DMS53 treated with DMSO at 0.1 percent for 48 hours (cell line): ENCODE measurements at regions not wholly inside any gene's neighbourhood (a gene's known extent, or its start where the extent isn't known, plus 50 kb on each side); places are given as distances from the start of the nearest gene placed in this dataset.
"Not testable (repeated sequence)": the region's sequence is repeated elsewhere in the genome, so short reads cannot be mapped to it uniquely, and the experiment has no call there.

Experiments
- DNase-seq: peaks from one replicate; lab custom pipeline; 2025; ENCODE audit not compliant: unreplicated experiment; lab: John Stamatoyannopoulos, UW

DNA sequence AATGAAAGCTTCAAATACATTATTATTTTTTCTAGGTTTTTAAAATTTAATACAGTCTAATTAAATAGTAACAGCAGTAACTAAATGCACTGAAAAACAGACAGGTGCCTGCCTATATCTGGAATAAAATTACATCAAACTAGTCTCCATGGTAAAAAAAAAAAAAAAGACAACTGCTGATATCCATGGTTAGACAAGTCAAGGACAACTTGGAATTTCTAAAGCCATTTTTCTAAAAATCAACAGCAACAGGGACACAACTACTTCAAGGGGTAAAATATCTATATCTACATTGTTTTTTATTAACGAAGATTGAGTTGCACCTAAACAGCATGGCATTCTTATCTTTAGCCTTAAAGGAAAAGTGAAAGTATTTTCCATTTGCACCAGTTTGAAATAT, 74.7 kb upstream of the VPREB1 start:
- DNase-seq: no peak

DNA sequence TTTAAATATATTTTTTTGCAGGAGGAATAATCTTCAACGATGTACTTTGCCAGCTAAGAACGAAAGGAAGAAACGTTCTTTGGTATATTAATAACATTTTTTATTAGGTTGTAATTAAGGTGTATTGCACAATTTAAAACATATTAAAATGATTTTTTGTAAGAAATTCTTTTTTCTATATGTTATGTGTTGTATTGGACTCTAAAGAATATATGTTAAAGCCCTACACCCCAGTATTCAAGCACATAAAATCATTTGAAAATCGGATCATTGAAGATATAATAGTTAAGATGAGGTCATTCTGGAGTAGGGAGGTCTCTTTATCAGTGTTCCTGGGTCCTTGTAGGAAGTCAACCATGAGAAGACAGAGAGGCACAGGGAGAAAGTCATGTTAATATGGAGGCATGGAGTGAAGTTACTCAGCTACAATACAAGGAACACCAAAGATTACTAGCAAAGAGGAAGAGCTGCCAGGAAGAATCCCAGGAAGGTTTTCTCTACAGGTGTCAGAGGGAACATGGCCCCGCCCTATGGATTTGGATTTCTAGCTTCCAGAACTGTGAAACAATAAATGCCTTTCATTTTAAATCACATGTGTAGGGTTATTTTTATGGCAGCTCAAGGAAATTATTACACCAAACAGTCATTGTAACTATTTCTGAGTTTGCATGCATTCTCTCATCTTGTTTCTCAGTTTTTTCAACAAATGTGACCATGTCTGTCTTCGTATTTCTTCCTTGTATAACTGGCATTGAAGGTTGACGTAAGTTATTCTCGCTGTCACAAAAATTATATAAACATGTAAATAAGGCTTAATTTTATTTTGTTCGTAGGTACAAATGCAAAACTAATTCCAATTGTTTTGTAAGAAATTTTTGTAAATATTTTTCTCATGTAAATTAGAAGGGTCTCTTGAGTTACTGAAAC, 75.4 kb upstream of the VPREB1 start:
- DNase-seq: no peak

DNA sequence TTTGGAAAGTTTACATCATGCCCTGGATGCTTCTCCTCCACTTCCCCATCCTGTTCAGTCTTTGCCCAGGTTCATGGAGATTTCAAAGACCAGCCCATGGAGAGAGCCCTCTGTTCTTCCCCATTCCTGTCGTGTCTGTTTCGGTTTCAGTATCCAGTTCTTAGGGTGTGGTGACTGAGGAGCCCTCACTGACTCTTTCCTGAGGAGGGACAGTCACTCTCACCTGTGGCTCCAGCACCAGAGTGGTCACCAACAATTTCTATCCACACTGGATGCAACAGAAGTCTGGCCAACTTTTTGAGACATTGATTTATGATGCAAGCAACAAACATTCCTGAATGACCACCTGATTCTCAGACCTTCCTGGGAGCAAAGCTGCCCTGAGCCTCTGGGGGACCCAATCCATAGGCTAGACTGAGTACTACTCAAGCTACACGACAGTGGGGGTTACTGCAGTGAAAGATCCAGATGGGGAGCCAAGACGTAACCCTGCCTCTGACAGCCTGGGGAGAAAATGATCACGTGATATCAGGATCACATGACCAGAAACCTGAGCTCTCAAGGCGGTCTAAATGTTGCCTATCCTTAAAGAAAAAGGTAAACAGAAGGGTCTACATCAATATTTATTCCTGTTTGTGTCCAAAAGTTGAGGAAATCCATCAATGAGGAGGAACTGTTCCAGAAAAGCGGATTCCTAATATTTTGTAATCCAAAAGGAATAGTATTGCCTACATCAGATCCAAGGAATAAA, 76.2 kb upstream of the VPREB1 start:
- peak; percentile 70 for DNase-seq

DNA sequence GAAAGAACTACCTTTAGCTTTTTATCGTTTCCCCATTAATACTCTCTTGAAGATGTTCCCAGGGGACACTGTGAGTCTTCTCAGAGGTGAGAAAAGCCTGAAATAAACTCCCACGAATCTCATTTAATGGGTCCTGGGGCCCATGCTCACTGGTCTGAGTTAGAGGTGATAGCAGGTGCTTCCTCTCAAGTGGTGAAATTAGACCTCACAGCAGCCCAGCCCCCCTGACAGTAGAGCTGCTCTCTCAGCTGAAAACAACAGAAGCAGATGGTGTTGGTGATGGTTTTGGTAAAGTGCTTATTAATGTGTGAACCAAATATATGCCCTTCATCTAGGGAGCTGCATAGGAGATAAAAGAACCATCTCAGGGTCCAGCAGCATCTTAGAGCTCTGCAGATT, 76.8 kb upstream of the VPREB1 start:
- peak; percentile 37 for DNase-seq

DNA sequence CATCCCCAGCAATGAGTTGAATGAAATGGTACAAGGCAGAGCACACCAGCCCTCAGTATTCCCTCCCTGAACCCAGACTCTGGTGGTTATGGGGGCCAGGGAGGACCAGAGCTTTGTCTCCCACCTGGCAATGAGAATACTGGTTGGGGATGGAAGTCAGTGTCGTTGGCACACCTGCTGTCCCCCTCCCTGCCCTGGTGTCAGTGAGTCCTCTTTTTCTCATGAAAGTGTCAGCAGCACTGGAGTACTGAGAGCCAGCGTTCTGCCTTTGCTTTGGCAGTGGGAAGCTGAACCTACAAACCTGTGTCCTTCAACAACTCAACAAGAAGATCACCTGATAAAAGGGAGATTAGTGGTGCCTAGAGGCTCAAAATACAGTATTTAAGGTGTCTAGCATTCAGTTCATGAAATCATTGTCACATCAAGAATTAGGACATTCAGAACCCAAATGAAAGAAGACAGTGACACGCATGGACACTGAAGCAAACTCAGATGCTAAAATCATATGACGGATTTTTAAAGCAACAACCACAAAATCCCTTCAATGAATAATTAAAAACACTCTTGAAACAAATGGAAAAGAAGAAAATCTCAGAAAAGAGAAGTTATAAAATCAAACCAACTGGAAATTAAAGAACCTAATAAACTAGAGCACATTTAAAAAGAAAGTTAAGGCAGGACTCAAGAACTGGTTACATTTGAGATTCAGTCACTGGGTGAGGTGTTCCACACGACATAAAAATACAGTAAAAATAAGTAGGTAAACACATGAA, 77.5 kb upstream of the VPREB1 start:
- no peak for DNase-seq

DNA sequence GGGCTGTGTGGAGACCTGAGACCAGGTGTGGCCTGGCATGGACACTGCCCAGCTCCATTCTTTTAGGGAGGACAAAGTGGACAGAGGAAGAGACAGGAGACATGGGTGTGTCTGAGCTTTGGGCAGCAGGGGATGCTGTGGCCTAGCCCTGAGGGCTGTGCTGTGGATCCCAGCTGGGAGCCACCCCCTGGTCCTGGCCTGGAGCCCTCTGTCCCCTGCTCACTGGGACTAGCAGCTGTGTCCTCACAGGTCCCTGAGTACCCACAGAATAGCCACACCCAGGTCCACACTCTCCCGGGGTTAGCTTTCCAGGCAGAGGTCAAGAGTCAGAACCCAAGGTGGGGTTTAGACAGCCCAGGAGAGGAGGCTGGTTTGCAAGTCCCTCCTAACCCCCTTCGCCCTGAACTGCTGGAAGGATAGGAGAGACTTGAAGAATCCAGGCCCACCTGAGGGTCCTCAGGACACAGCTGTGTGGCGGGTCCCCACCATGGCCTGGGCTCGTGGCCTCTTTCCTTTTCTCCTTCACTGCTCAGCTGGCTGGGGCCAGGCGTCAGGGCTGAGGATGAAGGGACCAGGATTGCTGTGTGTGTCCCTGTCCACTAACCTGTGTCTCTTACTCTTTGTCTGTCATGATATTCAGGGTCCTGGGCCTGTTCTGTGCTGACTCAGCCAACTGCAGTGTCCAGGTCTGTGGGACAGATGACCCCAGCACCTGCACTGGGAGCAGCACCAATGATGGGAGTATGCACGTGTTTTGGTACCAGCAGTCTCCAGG, 78.5 kb upstream of the VPREB1 start:
- no peak for DNase-seq

DNA sequence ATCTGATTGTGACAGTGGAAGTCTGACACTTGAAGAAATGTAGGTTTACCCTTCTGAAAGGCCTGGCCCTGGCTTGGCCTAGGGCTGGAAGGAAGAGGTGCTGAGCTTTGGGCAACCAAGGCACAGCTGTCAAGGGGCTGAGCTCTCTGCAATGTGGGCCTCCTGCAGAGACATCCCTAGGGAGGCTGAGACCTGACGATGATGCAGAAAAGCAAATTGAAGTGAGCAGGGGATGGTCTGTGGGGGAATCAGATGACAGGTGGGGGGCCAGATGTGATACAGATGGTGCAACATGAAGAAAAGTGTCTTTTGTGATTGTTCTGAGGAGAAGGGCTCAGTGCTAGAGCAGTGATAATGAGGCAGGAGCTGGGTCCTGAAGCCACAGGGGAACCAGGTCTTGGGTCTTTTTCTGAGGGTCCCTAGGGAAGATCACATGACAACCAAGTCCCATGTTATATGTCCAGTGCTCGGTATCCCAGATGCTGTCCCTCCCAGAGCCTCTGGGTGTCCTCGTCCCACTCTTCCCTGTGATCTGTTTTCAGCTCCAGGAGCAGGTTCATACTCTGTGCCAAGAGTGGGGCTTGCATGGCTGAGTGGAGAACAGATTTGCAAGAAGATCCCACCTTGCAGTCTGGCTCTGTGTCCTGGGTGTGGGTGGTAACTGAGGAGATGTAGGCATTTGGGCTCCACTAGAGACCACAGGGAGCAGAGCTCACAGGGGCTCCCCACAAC, 79.9 kb upstream of the VPREB1 start:
- peak; percentile 1 for DNase-seq

DNA sequence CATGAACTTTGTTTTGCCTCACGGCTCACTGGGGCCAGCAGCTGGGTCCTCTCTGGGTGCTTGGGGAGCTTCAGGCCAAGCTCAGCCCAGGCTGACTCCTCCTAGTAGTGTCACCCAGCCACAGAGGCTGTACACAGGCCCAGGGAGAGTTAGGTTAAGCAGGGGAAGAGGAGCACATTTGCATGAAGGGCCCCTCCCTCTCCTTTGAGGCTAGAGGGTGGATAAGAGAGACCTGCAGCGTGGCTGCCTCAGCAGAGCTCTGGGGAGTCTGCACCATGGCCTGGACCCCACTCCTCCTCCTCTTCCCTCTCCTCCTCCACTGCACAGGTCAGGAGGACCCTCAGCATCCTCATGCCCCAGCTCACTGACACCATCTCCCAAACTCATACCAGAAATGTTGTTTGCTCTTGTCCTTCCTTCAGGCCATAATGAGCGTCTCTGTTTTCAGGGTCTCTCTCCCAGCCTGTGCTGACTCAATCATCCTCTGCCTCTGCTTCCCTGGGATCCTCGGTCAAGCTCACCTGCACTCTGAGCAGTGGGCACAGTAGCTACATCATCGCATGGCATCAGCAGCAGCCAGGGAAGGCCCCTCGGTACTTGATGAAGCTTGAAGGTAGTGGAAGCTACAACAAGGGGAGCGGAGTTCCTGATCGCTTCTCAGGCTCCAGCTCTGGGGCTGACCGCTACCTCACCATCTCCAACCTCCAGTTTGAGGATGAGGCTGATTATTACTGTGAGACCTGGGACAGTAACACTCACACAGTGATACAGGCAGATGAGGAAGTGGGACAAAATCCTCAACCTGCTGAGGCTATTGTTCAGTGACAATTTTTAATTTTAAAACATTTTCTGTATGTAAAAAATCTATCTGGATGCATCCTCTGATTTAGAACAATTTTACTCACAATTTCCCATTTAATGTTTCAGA, 82.4 kb upstream of the VPREB1 start:
- no peak for DNase-seq

DNA sequence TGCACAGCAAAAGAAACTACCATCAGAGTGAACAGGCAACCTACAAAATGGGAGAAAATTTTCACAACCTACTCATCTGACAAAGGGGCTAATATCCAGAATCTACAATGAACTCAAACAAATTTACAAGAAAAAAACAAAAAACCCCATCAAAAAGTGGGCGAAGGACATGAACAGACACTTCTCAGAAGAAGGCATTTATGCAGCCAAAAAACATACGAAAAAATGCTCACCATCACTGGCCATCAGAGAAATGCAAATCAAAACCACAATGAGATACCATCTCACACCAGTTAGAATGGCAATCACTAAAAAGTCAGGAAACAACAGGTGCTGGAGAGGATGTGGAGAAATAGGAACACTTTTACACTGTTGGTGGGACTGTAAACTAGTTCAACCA, 83.8 kb upstream of the VPREB1 start:
- not testable (repeated sequence) for DNase-seq

DNA sequence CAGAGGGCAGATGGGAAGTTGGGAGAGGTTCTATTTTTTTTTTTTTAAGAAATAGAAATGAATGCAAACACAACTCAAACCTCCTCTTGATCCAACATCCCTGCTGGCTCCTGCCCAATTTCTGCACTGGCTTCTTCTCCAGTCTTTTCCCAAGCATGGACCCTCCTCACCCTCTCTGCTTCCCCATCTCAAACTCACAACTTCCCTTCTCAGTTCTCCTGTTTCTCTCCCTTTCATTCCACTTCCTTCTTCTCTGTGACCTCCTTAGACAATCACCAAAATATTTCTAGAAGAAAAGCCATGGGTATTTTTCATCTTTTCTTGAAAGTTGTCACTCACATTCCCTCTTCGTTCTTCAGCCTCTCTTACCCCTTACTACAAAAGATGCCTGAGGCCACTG, 85.2 kb upstream of the VPREB1 start:
- DNase-seq: no peak

DNA sequence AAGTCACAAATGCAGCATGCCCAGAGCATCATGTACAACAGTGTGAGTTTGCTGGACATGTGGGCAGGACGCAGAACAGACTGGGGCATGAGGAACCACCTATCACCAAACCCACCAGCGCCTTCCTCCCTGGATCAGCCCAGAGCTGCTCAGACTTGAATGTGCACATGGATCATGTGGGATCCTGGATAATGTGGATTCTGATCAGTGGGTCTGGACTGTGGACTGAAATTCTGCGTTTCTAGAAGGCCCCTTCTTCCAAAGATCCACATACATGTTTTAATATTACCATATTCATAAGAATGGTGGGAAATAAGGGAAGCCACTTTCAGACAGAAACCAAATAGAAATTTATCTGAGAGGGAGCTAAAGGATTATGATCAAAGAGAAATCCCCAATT, 85.6 kb upstream of the VPREB1 start:
- DNase-seq: no peak

DNA sequence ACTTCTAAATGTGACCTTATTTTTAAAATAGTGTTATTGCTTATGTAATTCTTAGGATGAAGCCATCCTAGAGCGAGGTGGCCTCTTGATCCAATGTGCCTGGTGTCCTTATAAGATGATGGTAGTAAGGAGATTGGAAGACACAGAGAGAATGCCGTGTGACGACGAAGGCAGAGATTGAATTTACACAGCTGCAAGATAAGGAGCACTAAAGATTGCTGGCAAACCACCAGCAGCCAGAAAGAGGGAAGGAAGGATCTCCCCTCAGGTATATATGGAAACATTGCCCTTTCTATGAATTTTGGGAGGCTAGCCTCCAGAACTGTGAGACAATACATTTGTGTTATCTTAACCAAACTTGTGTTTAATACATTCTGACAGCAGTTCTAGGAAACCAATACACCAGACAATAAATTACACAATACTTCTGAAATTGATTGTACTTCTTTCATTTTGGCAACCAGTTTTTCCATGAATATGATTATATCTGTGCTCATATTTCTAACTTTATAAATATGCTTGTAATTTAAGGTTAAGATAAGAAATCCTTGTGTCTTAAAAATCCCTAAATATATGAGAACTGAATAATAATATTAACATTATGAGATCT, 86.3 kb upstream of the VPREB1 start:
- DNase-seq: no peak

DNA sequence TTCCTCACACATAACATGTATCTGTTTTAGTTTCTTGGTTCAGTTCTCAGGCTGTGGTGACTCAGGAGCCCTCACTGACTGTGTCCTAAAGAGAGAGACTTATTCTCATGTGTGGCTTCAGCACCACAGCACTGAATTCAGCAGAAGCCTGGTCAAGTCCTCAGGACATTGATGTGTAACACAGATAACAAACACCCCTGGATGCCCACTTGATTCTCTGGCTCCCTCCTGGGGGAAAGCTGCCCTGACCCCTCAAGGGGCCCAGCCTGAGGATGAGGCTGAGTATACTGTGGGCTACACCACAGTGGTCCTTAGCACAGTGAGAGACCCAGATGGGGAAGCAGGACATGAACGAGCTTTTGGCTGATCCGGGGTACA, 87.2 kb upstream of the VPREB1 start:
- DNase-seq: no peak

DNA sequence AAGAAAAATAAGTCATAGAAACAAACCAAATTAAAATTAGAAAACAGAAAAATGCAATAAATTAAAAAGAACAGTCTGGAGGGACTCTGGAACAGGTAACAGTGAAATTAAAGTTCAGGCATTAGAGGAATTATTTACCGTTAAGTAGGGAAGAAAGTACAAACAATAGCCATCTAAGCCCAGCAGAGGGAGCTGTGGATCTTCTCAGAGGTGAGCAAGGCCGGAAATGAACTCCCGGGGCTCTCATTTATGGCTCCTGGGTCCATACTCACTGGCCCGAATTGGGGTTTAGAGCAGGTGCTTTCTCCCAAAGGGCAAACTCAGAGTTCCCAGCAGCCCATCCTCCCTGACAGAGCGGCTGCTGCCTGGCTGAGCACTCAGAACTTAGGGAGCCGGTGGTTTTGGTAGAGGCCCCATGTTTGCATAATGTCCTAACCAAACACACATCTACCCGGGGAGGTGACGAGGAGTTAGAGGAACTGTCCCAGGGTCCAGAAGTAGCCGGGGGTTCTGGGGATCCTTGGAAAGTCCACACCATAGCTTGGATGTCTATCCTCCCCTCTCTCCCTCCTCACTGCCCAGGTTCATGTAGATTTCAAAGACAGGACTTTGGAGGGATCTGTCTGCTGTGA, 87.8 kb upstream of the VPREB1 start:
- peak; percentile 71 for DNase-seq

DNA sequence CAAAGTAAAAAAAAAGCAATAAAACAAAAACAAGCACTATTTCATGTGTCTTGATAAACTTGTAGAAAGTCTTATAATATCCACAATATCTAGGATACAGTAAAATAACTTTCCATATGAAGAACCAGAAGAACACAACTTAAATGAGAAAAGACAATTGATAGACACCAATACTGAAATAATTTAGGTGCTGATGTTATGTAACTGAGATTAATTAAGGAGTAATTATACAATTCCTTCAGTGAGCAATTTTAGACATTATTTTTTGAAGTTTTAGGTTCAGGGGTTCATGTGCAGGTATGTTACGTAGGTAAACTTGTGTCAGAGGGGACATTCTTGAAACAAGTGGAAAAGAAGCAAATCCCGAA, 88.3 kb upstream of the VPREB1 start:
- DNase-seq: no peak

DNA sequence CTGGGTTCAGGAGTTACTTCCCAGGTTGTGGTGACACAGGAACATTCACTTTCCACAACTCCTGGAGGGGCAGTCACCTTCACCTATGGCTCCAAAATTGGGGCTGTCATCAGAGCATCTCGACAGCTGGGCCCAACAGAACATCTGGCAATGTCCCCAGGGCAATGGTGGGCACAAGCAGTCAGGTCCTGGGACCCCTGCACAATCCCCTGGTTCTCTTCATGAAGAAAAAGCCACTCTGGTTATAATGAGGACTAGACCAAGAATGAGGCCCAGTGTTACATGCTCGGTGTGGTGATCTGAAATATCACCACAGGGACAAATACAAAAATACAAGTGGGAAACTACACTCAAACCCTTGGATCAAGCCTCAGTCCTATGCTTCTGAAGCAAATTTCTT, 89.0 kb upstream of the VPREB1 start:
- DNase-seq: no peak

DNA sequence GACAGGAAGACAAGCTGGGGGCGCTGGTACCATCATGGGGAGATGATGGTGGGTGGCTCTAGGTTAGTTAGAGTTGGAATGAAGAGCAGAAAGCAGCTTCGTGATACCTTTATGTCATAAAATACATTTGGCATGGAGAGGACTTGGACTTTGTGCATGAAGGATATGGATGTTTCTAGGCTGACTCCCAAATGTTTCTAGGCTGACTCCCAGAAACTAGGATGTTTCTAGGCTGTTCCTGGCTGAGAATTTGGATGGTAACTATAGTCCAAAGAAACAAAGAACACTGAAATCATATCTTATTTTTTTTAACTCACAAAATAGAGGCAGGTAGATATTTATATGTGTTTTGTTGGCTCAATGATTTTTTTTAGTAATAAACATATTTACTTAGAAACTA, 89.4 kb upstream of the VPREB1 start:
- no peak for DNase-seq

DNA sequence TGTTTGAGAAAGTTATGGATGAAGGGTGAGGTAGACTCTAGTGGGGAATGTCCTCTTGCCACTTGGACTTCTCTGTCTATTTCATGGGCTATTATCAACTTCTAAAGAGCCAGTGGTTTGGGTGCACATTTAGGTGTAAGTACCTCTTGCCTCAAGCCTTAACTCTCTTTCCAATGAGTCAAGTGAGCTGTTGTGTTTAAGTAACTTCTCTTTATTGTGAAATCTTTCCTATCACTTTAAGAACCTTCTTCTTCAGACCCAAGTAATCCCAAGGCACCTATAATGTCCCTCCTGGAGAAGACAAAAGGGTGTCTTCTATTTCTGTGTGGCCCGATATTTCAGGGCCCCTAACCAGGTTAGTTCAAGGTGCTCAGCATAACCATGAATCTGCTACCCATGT, 90.5 kb upstream of the VPREB1 start:
- no peak for DNase-seq
